ENCODE measurements at regions not wholly inside any gene's neighbourhood (a gene's known extent, or its start where the extent isn't known, plus 50 kb on each side); places are given as distances from the start of the nearest gene placed in this dataset.
"Not testable (repeated sequence)": the region's sequence is repeated elsewhere in the genome, so short reads cannot be mapped to it uniquely, and the experiment has no call there.

DNA sequence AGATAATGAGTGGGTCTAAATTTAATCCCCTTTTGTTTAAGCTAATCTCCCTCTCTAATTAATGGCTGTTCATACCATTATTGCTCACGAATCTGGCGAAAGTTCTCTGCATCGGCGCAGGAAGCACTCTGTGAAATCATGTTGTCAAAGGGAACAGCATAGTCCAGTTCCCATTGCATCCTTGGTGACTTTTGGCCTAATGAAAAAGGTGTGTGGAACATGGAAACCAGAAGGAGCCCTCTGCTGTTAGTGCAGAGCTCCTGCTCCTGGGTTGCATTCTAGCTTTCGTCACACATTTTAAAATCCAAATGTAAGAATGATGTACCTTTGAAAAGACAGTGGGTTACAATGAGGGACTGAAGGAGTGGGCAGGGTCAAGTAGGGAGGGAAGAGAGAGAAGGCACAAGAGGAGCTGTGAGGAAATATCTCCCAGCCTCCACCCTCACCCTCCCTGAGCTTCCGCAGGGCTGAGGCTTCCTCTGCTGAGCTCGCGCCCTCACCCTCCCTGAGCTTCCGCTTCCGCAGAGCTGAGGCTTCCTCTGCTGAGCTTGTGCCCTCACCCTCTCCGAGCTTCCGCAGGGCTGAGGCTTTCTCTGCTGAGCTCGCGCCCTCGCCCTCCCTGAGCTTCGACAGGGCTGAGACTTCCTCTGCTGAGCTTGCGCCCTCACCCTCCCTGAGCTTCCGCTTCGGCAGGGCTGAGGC, 754.3 kb upstream of the TPTE start:
- not testable (repeated sequence) for DNase-seq

- no peak for DNase-seq
Measured at GRCh38 chr21:9767592-9768375, 753.6 kb upstream of the TPTE start.

- DNase-seq = not testable (repeated sequence)
Measured at GRCh38 chr21:9768376-9769130, 752.8 kb upstream of the TPTE start.

DNA sequence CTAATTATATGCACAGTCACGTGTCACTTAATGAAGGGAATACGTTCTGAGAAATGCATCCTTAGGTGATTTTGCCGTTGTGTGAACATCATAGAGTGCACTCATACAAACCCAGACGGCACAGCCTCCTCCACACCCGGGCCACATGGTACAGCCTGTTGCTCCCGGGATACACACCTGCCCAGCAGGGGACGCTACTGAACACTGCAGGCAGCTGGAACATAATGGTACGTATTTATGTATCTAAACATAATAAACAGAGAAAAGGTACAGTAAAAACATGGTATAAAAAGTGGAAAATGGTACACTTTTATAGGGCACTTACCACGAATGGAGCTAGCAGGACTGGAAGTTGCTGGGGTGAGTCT, 752.3 kb upstream of the TPTE start:
- not testable (repeated sequence) for DNase-seq

- DNase-seq = not testable (repeated sequence)
Measured at GRCh38 chr21:9769718-9770690, 751.4 kb upstream of the TPTE start.

- not testable (repeated sequence) for DNase-seq
Measured at GRCh38 chr21:9771466-9772347, 749.7 kb upstream of the TPTE start.

GRCh38 chr21:9772348-9772672, 749.1 kb upstream of the TPTE start:
- DNase-seq = no peak

GRCh38 chr21:9772877-9773420, 748.4 kb upstream of the TPTE start:
- DNase-seq = not testable (repeated sequence)

DNA sequence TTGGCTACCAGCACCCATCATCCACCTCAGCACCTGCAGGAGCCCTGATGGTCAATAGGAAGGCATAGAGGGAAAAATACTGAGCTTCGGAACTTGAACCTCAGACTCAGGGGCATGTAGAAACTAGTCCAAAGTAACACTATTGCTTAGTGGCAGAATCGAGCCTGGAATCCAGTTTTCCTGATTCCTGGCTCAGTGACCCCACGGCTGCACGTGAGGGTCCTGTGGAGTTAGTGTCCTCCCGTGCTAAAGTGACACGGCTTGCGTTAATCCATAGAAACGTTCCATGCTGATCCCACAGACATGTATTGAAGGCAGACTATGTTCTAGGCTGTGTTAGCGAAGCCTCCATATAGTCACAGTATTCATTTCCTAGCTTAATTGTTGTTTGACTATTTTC, 747.0 kb upstream of the TPTE start:
- DNase-seq = no peak

DNA sequence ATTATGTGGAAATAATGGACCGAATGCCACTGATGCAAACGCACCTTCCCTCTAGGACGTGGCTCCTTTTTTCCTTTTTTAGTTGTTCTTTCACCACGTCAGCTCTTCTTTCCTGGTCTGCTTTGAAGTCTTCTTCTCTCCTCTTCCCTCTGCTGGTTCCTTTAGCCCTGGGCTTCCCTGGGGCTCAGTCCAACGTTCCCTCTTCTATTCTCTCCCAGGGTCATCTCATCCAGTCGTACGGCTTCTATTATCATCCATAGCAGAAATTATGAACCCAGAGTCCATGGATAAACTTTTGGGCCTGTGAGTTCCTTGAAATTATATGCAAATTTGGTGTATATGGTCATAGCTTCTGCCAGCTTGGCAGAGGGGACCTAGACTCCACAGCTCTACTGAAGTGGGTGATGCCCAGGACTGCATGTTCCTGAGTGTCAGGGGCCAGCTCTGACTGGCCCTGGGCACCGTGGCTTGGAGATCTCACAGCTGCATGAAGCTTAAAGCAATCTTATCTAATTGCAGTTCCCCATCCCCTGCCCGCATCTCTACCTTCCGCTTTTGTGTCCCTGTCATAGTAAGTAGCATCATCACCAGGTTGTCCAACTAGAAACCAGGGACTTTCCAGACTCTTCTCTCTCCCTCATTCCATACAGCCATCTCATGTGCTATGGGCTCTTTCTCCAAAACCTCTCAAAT, 746.3 kb upstream of the TPTE start:
- DNase-seq = not testable (repeated sequence)

GRCh38 chr21:9775877-9776276, 745.5 kb upstream of the TPTE start:
- DNase-seq = not testable (repeated sequence)

- DNase-seq = not testable (repeated sequence)
Measured at GRCh38 chr21:9776286-9777020, 744.9 kb upstream of the TPTE start.

DNA sequence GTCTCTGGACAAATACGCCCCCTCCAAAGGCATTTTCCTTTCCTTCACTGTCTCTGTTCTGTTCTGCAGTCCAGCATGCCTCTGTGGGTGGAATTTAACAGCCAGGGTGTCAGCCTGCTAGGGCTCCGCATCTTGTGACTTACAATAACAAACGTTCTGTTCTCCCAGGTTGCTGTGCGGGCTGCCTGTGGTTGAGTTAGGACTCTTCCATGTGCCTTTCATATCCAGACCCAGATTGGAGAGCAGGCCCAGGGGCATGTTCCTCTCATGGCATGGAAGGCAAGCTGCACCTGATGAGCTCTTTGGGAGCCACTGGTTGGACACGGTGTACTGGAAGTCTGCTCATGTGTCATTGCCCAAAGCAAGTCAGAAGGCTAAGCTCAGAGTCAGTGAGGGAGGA, 742.8 kb upstream of the TPTE start:
- DNase-seq = not testable (repeated sequence)

- no peak for DNase-seq
Measured at GRCh38 chr21:9780441-9780937, 740.9 kb upstream of the TPTE start.

DNA sequence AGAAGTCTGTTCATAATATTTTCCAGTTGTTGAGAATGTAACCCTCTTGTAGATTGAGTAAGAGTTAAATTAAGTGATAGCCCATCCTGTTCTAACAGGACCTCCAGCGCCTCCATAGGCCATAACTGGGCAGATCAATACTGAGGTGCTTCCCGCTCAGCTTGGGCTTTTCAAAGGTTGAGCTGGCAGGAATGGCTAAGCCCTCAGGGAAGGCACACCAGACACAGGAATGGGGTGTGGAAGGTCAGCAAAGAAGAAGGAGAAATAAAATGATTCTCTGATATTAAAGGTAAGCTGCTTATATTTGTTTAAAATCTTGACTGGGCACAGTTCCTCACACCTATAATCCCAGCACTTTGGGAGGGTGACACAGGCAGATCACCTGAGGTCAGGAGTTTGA, 737.8 kb upstream of the TPTE start:
- DNase-seq = not testable (repeated sequence)

- not testable (repeated sequence) for DNase-seq
Measured at GRCh38 chr21:9784201-9784600, 737.2 kb upstream of the TPTE start.

DNA sequence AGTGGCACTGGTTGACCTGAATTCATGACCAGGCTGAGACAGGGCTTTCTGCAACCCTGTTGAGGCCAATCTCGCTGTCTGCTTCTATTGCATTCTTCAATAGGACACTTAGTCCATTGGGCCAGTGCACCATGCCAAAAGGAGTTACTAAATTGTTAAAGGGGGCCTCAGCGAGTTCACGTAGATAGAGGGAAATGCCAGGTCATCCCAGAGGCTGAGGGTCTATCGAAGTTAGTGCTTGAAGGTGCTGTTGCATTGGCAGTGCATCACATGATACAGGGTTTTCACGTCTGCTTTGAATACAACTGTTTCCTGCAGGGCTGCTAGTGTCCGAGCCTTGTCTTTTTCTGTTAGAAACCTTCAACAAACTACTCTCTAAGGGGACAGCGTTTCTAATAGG, 735.3 kb upstream of the TPTE start:
- not testable (repeated sequence) for DNase-seq

DNA sequence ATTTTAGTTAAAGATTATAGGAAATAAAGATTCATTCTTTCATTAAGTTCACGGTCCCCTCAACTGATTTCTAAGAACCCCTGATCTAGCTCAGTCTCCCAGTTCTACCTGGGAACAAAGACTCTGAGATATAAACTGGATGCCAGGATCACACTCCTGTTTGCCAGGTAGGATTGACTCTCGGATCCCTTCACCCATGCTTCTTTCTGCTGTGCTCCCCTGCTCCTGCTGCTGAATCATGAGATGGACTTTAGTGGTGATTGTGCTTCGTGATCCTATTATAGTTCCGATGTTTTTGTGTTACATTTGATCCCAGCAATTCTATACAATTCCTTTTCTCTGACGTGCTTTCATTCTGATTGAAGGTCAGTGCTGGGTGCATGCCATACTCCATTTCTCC, 733.1 kb upstream of the TPTE start:
- not testable (repeated sequence) for DNase-seq

GRCh38 chr21:9790354-9790753, 731.0 kb upstream of the TPTE start:
- not testable (repeated sequence) for DNase-seq

DNA sequence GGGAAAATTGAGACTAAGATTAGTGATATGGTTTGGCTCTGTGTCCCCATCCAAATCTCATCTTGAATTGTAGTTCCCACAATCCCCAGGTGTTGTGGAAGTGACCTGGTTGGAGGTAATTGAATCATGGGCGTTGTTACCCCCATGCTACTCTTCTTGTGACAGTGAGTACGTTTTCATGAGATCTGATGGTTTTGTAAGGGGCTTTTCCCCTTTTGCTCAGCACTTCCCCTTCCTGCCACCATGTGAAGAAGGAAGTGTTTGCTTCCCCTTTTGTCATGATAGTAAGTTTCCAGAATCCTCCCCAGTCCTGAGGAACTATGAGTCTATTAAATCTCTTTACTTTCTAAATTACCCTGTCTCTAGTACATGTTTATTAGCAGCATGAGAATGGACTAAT, 729.9 kb upstream of the TPTE start:
- DNase-seq = not testable (repeated sequence)

All from NCI-H1694 (cell line).